Mucosa of descending colon (tissue), 3 donors: ENCODE measurements at regions not wholly inside any gene's neighbourhood (a gene's known extent, or its start where the extent isn't known, plus 50 kb on each side); places are given as distances from the start of the nearest gene placed in this dataset.
"Not testable (repeated sequence)": the region's sequence is repeated elsewhere in the genome, so short reads cannot be mapped to it uniquely, and the experiment has no call there.

ENCODE experiments used
- ATAC-seq: fragments of 200-7000 bp; cut with Tn5 transposase; one replicate; pipeline ENCODE4 v1.9.1; 2020; ENCODE audit warnings: mild to moderate bottlenecking, moderate library complexity
- DNase-seq, 3 donors: peaks; one replicate each; pipeline ENCODE4 v3.0.0-alpha.2; 2020
- H3K36me3 ChIP-seq: fragments of 200-600 bp; one replicate; pipeline ENCODE4 v1.8.0; 2021; ENCODE audit warnings: low read depth, mild to moderate bottlenecking
- H3K4me1 ChIP-seq: fragments of 200-600 bp; one replicate; pipeline ENCODE4 v1.8.0; 2021; ENCODE audit warnings: low read depth, mild to moderate bottlenecking
- H3K4me3 ChIP-seq: fragments of 200-600 bp; one replicate; pipeline ENCODE4 v1.8.0; 2021; ENCODE audit warnings: mild to moderate bottlenecking
- H3K9me3 ChIP-seq: fragments of 200-600 bp; one replicate; pipeline ENCODE4 v1.8.0; 2021; ENCODE audit warnings: mild to moderate bottlenecking
- intact Hi-C, 2 donors: fragments of 100-400 bp; cut with DNase I in 1 of 2; cut with micrococcal nuclease in 1 of 2; formaldehyde crosslinking; loops; one replicate each; pipeline versions ENCODE4 v1.11.0 to v1.11.1; 2022; cut with DNase I, micrococcal nuclease
- TF ChIP-seq, protein P1 (sequence below): fragments of 200-600 bp; IDR thresholded peaks from one replicate; pipeline ENCODE4 v1.8.0; 2022; ENCODE audit warnings: antibody characterized with exemption, mild to moderate bottlenecking
- donor health status: DM: no; HTN: no; CAD: no; lungs with moderate emphysema.
- donor health status: DM: no; HTN: no; CAD: no.
- donor health status: DM: no; HTN: yes; CAD: no.

- DNase-seq (no peak), ATAC-seq (no peak)
- H3K4me1 ChIP-seq = no peaks in the 10 kb centered on the region
- no peaks in the 10 kb centered on the region for H3K36me3 ChIP-seq
- peaks cover 17% of the 10 kb centered on the region for H3K9me3 ChIP-seq
- intact Hi-C loops = no loop called here
- H3K4me3 ChIP-seq = no peak overlapping the region
- TF ChIP-seq, protein P1, sequence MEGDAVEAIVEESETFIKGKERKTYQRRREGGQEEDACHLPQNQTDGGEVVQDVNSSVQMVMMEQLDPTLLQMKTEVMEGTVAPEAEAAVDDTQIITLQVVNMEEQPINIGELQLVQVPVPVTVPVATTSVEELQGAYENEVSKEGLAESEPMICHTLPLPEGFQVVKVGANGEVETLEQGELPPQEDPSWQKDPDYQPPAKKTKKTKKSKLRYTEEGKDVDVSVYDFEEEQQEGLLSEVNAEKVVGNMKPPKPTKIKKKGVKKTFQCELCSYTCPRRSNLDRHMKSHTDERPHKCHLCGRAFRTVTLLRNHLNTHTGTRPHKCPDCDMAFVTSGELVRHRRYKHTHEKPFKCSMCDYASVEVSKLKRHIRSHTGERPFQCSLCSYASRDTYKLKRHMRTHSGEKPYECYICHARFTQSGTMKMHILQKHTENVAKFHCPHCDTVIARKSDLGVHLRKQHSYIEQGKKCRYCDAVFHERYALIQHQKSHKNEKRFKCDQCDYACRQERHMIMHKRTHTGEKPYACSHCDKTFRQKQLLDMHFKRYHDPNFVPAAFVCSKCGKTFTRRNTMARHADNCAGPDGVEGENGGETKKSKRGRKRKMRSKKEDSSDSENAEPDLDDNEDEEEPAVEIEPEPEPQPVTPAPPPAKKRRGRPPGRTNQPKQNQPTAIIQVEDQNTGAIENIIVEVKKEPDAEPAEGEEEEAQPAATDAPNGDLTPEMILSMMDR = no peak
These were observed 465.2 kb upstream of the ADGRB3 start for GRCh38 chr6:68169922-68170321.

DNA sequence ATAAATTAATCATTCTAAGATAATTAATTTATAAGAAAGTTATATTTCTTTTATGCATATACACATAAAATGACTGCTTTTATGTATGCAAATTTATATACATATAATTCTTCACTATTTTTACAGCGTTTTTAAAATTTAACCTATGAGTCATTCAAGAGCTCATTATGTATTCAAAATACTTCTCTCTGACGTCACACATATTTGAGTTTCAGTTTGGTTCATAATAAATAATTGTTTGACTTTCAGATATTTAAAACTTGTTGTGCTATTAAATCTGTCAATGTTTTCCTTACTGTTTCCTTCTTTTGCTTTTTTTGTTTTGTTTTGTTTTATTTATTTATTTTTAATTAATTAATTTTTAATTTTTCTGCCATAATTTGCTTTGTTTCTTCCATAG, 467.5 kb upstream of the ADGRB3 start:
- TF ChIP-seq, protein P1 = no peak
- Histone ChIP-seq H3K9me3 (peaks cover 18% of the 10 kb centered on the region), H3K4me3 (no peak overlapping the region), H3K4me1 (no peaks in the 10 kb centered on the region), H3K36me3 (no peaks in the 10 kb centered on the region)
- ATAC-seq (no peak), DNase-seq (no peak)
- intact Hi-C loops = no loop called here

GRCh38 chr6:68160812-68161211, 474.3 kb upstream of the ADGRB3 start:
- DNase-seq, intact Hi-C loops, H3K4me1 ChIP-seq, H3K36me3 ChIP-seq, H3K4me3 ChIP-seq, ATAC-seq: not testable (repeated sequence)
- peaks cover 34% of the 10 kb centered on the region for H3K9me3 ChIP-seq

DNA sequence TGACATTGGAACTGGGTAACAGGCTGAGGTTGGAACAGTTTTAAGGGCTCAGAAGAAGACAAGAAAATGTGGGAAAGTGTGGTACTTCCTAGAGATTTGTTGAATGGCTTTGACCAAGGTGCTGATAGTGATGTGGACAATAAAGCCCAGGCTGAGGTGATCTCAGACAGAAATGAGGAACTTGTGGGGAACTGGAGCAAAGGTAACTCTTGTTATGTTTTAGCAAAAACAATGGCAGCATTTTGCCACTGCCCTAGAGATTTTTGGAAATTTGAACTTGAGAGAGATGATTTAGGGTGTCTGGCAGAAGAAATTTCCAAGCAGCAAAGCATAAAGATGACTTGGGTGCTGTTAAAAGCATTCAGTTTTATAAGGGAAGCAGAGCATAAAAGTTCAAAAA, 474.7 kb upstream of the ADGRB3 start:
- intact Hi-C loops = no loop called here
- ATAC-seq (no peak), DNase-seq (no peak)
- Histone ChIP-seq H3K4me3 (no peak overlapping the region), H3K36me3 (no peaks in the 10 kb centered on the region), H3K4me1 (no peaks in the 10 kb centered on the region), H3K9me3 (peaks cover 39% of the 10 kb centered on the region)
- TF ChIP-seq, protein P1 = no peak

GRCh38 chr6:68159433-68159832, 475.6 kb upstream of the ADGRB3 start:
- Histone ChIP-seq H3K4me1 (no peaks in the 10 kb centered on the region), H3K9me3 (peaks cover 42% of the 10 kb centered on the region), H3K36me3 (no peaks in the 10 kb centered on the region), H3K4me3 (no peak overlapping the region)
- ATAC-seq = no peak
- TF ChIP-seq, protein P1 = no peak
- intact Hi-C loops = no loop called here
- DNase-seq = no peak

- intact Hi-C loops = no loop called here
- TF ChIP-seq, protein P1 = no peak
These were observed 476.8 kb upstream of the ADGRB3 start for GRCh38 chr6:68158256-68158655.

More at GRCh38 chr6:68158256-68158655, 476.8 kb upstream of the ADGRB3 start:
- DNase-seq (no peak), ATAC-seq (no peak)
- peaks cover 43% of the 10 kb centered on the region for H3K9me3 ChIP-seq
- no peaks in the 10 kb centered on the region for H3K36me3 ChIP-seq
- no peaks in the 10 kb centered on the region for H3K4me1 ChIP-seq
- no peak overlapping the region for H3K4me3 ChIP-seq
